ENCODE measurements at regions not wholly inside any gene's neighbourhood (a gene's known extent, or its start where the extent isn't known, plus 50 kb on each side); places are given as distances from the start of the nearest gene placed in this dataset.
A peak's percentile ranks its signal among the peaks of the same experiment; 100 is the strongest.
"Not testable (repeated sequence)": the region's sequence is repeated elsewhere in the genome, so short reads cannot be mapped to it uniquely, and the experiment has no call there.

DNA sequence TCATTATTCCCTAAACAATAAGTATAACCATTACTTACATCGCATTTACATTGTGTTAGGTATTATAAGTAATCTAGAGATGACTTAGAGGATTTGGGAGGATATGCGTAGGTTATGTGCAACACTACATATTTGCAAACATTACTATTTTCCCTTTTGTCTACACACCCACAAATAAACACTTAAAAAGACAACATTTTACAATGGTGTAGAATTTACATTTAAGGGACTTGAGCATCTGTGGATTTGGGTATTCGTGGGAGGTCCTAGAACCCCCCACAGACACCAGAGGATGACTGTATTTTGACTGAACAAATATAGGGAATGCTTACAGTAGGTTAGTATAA, 220.2 kb upstream of the MYO3A start:
- no peak for DNase-seq (ENCODE audit: low spot score)

DNA sequence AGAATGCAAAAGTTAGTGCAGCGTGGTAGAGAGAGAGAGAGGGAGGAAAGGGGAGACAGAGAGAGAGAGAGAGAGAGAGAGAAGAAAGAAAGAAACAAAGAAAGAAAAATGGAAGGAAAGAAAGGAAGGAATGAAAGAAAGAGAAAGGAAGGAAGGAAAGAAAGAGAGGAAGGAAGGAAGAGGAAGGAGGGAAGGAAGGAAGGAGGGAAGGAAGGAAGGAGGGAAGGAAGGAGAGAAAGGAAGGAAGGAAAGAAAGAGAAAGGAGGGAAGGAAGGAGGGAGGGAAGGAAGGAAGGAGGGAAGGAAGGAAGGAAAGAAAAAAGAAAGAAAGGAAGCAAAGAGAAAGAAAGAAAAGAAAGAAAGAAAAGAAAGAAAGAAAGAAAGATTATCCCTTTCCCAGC, 209.8 kb upstream of the MYO3A start:
- DNase-seq (ENCODE audit: low spot score) = no peak

DNA sequence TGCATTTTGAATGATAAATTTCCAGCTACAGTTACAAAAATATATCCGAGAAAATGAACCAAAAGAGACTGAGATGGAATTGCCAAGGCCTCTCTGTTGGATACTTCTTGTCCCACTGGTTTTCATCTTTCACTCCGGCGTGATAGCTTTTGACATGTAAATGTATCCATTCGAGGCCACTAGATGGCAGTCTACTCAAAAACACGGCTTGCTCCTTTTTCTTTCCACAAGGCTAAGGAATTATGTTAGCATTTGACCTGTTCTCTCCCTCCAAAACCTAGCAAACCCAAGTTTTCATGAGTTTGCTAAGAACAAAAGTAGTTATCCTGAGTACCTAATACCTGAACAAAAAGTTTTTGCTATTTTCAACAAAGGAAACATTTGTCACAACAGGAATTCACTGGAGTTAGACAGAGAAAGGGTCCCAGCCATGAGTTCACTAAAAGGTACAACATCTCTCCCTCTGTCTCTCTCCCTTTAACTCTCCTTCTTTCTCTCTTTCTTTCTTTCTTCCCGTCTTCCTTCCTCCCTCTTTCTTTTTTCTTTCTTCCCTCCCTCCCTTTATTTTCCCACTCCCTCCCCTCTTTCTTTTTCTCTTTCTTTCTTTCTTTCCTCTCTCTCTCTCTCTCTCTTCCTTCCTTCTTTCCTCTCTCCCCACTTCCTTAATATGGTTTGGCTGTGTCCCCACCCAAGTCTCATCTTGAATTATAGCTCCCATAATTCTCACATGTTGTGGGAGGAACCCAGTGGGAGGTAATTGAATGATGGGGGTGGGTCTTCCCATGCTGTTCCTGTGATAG, 207.9 kb upstream of the MYO3A start:
- peak; percentile 45 for DNase-seq (ENCODE audit: low spot score)

DNA sequence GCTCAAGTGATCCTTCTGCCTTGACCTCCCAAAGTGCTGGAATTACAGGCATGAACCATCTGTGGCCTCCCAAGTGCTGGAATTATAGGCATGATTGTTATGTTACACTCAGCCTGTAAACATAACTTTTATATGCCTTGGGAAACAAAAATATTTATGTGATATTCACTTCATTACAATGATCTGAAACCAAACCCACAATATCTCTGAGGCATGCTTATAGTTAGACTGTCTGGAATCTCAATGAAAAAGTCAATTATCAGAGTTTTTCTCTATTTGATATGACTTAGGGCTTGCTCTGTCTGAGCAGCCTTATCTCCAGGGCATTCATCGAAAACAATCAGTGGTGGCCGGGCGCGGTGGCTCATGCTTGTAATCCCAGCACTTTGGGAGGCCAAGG, 195.3 kb upstream of the MYO3A start:
- no peak for DNase-seq (ENCODE audit: low spot score)

DNA sequence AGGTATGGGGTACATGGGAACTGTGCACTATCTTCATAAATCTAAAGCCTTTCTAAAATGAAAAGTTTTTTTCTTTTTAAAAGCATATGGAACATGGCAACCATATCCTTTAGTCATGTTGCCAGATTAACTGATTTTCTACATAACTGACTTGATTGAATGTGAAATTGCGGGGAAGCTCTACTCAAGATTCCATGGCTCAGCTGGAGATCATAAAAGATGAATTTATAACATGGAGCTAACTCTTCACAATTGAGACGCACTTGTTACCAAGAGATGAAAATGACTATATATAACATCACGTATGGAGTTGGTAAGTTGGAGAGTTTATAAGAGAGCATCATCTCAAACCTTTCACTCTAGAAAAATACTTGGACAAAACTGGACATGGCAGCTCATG, 190.2 kb upstream of the MYO3A start:
- DNase-seq (ENCODE audit: low spot score) = no peak

DNA sequence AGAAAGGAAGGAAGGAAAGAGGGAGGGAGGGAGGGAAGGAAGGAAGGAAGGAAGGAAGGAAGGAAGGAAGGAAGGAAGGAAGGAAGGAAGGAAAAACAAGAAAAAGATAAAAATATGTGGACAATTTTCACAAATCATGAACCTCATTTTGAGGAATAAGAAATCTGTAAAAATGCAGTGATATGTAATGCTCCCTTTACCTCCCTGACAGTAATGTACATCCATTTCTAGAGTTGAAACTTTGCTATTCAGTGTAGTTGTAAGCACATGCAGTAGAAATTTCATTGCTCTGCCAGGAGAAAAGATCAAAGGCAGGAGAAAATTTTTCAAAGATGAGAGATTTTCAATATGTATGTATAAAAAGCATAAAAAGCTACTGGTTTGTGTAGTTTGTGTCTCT, 189.5 kb upstream of the MYO3A start:
- no peak for DNase-seq (ENCODE audit: low spot score)

DNA sequence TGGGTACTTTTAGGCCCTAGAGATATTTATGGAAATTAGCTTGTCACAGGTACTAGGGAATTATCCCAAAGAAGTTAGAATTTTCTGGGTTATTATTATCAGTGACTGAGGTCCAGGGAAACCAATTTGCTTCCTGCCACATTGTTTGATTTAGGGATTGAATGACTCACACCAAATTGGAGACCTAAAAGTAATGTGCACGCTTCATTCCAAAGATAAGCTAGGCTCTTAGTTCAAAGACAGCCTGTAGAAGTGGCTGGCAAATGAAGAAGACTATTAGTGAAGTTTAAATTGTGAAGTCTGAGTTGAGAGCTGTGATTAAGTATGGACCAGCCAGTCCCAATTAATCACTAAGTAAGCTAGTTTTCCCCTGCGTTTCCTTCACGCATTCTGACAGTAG, 188.1 kb upstream of the MYO3A start:
- DNase-seq (ENCODE audit: low spot score) = no peak

DNA sequence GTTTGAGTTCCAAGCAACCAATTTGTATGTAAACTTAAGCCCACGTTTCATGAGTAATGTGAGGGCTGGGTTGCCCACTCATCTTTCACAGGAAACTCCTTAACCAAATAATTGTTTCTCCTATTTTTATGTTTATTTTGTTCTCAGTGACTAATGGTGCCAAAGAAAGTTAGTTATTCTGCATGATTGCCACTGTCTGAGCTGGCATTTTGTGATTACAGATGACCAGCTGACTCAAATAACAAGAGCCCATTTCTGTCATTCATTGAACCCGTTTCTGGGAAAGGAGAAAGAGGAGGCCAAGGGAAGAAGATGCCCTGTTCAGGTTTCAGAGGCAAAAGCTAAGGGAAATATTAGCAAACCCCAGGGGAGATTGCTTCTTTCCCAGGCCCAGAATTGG, 186.9 kb upstream of the MYO3A start:
- DNase-seq (ENCODE audit: low spot score) = no peak

DNA sequence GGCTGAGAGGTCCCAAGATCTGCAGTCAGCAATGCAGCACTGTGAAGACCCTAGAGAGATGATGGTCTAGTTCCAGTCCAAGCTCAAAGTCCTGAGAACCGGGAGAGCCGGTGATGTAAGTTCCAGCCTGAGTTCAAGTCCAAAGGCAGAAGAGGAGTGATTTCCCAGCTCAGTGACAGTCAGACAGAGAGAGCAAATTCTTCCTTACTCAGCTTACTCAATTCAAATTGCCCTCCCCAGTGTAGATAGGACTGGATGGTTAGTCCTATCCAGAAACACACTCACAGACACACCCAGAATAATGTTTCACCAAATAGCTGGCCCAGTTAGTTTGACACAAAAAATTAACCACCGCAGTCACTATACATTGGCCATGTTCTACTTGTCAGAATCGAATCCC, 185.5 kb upstream of the MYO3A start:
- DNase-seq (ENCODE audit: low spot score) = no peak

DNA sequence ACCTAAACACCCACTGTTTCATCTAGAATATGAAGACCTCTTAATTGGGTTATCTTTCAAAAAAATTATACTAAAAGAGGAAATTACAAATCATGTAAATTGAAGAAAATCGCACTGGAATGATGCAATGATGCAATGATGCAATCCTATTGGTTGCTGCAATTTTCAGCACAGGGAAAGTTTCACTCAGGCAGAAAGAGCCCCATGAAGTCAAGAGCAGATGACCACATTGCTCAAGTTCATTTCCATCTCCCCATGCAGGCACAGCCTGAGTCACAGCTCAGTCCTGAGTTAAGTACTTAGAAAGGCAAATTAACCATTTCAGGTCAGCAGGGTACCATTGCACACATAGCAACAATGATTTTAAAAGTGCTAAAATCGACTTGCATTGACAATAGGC, 180.3 kb upstream of the MYO3A start:
- no peak for DNase-seq (ENCODE audit: low spot score)

DNA sequence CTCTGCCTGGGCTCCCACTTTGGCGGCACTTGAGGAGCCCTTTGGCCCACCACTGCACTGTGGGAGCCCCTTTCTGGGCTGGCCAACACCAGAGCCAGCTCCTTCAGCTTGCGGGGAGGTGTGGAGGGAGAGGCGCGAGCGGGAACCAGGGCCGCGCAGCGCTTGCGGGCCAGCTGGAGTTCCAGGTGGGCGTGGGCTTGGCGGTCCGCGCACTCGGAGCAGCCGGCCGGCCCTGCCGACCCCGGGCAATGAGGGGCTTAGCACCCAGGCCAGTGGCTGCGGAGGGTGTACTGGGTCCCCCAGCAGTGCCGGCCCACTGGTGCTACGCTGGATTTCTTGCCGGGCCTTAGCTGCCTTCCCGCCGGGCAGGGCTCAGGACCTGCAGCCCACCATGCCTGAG, 178.2 kb upstream of the MYO3A start:
- DNase-seq (ENCODE audit: low spot score) = not testable (repeated sequence)

DNA sequence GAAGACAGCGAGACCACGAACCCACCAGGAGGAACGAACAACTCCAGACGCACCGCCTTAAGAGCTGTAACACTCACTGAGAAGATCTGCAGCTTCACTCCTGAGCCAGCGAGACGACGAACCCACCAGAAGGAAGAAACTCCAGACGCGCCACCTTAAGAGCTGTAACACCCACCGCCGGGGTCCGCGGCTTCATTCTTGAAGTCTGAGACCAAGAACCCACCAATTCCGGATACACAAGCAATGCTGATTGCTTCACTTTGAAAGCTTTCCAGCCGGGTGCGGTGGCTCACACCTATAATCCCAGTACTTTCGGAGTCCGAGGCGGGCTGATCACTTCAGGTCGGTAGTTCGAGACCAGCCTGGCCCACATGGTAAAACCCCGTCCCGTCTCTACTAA, 177.2 kb upstream of the MYO3A start:
- no peak for DNase-seq (ENCODE audit: low spot score)

DNA sequence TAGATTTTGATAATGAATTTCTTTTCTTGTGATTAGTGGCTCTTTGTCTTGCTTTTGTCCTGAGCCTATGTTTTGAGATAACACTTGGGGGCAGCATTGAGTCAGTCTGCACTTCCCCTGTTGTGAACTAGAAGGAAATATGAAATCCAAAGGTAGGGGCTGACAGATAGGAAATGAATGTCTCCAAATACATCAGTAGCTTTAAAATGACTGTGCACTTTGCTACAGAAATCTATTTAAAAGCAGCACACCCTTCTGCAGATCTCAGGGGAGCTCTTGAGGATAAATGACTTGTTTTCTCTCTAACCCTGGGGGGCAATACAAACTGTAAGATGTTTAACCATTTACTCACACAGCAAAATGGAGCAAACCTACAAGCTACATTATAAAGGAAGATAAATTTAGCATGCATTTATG, 176.0 kb upstream of the MYO3A start:
- no peak for DNase-seq (ENCODE audit: low spot score)

DNA sequence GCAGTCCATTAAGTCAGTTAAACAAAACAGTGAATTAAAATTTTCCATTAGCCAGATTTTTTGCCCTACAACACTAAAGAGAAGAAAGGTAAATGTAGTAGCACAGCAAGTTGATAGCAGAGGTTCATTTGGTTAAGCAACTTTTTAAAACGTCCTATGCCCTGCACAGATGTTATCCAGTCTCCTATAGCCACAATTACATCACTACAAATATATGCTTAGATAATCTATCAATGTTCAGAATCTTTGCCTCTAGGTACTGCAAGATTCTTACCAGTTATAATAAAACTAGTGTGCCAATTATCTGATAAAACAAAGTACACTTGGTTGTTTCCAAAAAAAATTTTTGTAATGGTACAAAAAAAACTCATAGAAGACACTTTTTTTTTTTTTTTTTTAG, 175.5 kb upstream of the MYO3A start:
- no peak for DNase-seq (ENCODE audit: low spot score)

DNA sequence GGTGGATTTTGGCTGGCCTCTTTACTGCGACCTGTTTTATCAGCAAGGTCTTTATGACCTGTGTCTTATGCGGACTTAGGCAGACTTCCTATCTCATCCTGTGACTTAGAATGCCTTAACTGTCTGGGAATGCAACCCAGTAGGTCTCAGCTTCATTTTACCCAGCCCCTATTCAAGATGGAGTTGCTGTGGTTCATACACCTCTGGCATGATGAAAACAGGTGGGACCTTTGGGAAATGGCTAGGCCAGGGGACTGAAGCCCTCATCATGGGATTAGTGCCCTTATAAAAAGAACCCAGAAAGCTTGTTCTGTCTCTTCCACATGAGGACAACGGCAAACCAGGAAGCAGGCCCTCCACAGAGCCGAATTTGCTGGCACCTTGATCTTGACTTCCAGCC, 172.1 kb upstream of the MYO3A start:
- DNase-seq (ENCODE audit: low spot score) = no peak

DNA sequence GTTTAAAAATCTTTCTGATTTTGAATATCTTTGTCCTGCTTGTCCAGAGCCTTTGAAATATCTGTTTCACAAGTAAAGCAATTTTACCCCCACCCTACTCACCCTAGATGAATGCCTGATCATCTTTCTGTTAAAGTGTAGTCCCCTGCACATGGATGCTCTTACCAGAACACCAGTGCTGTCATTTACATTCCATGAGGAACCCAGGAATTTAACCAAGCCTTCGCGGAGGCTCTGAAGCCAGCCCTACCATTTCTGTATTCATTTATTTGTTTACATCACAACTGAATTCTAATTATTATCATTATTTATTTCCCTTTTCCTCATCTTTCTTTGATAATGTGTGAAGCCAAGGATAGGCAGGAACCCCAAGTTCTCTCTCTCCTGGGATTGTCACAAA, 167.8 kb upstream of the MYO3A start:
- no peak for DNase-seq (ENCODE audit: low spot score)

DNA sequence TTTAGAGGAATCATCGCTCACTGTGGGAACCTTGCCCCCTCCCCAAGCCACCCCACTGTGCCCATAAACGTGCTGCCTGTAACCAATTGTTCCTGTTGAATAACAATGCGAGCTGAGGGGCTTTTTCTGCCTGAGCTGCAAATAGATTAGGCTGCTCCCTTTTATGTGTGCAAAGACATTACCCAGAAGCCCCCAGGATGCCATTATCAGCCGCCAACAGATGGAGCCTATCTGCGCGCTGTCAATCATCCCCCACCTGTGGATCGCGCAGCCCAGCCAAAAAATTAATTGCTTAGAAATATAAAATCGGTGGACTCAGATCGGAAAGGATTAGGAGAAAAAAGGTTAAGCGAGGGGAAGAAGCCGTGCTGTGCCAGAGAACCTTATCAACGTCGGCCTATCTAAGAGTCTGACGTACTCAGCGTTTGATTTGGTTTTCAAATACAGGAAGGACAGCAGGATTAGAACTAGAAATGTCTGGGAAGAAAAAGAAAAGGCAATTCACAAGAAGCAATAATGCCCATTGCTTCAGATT, 167.3 kb upstream of the MYO3A start:
- DNase-seq (ENCODE audit: low spot score) = no peak

DNA sequence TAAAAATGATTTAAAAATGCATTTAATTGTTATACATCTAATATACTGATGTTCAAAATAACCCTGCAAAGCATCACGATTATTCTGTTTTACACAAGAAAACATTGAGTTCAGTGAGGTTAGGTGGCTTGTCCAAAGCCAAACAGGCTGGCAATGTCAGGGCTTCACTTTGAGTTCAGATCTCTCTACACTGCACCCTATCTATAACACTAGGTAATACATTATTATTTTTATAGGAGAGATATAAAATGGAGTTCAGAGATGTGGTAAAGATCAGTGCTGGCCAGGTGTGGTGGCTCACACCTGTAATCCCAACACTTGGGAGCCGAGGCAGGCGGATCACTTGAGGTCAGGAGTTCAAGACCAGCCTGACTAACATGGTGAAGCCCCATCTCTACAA, 165.9 kb upstream of the MYO3A start:
- DNase-seq (ENCODE audit: low spot score) = no peak

DNA sequence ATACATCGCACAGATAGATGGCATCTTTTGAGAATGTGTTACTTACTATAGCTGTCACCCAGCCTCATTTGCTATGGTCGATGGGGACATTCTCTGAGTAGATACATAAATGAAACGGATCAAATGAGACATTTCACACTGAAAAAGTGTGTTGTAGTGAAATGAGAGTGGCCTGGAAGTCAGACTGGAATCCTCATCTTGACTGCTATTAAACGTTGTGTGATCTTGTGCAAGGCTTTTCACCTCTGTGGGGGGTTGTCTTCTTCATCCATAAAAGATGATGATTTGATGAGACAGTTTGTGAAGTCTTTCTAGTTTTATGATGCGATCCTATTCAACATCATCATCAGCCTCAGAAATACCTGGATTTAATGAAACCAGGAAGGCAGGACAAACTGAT, 155.4 kb upstream of the MYO3A start:
- DNase-seq (ENCODE audit: low spot score) = no peak

DNA sequence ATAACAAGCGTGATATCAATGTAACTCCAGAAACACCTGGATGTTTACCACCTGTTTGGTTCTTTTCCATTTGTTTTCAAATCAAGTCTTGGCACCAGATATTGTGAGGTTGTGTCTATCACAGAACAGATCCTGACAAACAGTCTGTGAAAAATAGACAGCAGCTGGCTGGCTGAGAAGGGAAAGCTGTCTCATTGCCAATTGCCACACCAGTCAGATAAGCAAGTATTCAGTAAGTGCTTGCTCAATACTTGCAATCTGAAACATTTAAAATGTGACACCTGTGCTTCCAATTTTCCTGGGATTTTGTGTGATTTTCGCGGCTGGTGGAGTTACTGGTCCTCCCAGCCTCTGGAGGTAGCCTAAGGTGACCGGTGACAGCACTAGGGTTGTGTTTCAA, 147.9 kb upstream of the MYO3A start:
- no peak for DNase-seq (ENCODE audit: low spot score)

DNA sequence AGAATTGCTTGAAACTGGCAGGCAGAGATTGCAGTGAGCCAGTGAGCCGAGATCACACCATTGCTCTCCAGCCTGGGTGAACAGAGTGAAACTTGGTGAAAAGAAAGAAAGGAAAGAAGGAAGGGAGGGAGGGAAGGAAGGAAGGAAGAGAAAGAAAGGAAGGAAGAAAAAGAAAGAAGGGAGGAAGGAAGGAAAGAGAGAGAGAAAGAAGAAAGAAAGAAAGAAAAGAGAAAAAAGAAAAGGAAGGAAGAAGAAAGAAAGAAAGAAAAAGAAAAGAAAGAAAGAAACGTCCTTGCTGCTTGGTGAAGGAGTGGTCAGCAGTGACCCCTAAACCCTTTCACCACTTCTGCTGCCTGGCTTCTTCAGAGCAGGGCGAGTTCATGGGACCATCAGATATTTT, 147.1 kb upstream of the MYO3A start:
- DNase-seq (ENCODE audit: low spot score) = no peak

DNA sequence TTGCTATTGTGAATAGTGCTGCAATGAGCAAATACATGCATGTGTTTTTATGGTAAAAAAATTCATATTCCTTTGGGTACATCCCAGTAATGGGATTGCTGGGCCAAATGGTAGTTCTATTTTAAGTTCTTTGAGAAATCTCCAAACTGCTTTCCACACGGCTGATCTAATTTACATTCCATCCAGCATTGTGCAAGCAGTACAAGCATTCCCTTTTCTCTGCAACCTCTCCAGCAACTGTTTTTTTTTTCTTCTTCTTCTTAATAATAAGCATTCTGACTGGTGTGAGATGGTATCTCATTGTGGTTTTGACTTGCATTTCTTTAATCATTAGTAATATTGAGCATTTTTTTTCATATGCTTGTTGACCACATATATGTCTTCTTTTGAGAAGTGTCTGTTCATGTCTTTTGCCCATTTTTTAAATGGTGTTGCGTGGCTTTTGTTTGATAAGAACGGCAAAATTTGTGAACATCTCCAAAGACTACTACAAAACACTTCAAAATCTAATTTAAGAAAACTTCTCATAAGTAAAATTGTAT, 136.1 kb upstream of the MYO3A start:
- DNase-seq (ENCODE audit: low spot score) = no peak

DNA sequence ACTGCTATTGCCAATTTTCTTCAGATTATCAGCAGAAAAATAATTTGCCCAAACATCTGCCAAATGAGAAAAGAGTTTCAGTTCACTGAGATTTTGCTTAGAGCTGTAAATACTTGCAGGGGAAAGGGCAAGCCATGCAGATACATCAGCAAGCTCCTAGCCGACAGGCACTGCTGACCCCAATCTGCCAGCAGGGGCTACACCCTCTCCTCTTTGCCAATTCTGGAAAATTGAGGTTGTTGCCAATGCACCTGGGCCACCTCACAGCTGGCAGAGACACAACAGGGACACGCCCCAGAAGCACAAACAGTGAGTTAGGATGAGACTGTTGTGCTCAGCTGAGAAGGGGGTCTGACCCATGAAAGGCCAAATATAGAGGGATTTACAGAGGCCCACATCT, 129.5 kb upstream of the MYO3A start:
- no peak for DNase-seq (ENCODE audit: low spot score)

DNA sequence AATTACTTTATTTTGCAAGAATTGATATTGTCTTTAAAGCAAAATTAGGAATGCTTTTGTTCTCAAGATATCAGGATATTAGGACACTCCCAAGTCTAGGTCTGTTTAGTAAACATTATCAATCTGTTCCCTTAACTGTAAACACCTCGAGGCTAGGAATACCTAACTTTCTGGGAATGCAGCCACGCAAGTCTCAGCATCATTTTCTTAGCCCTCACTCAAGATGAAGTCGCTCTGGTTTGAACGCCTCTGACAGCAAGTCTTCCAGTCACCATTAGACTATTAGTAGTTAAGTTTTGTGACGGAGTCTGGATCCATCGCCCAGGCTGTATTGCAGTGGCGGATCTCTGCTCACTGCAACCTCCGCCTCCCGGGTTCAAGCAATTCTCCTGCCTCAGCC, 128.0 kb upstream of the MYO3A start:
- DNase-seq (ENCODE audit: low spot score) = no peak

All from mucosa of gallbladder (tissue), 1 donor.